Aorta (tissue), 5 donors: ENCODE measurements at regions not wholly inside any gene's neighbourhood (a gene's known extent, or its start where the extent isn't known, plus 50 kb on each side); places are given as distances from the start of the nearest gene placed in this dataset.

Experiments used
- ATAC-seq: fragments of 200-7000 bp; cut with Tn5 transposase; one replicate; pipeline ENCODE4 v1.9.1; 2022; ENCODE audit warnings: moderate library complexity; ENCODE audit not compliant: low FRiP score
- DNase-seq, 2 donors: peaks; one replicate each; pipeline ENCODE4 v3.0.0-alpha.2; 2020
- H3K27ac ChIP-seq, 2 donors: one replicate each; pipeline ENCODE4 v1.5.1; 2013; ENCODE audit warnings: low read length in 2 of 2, mild to moderate bottlenecking in 2 of 2, moderate library complexity in 2 of 2, control low read depth in 1 of 2, inconsistent platforms in 1 of 2, low read depth in 1 of 2
- H3K27me3 ChIP-seq, 2 donors: one replicate each; pipeline ENCODE4 v1.6.1; 2013; ENCODE audit warnings: control low read depth in 1 of 2, low read length in 1 of 2, mild to moderate bottlenecking in 1 of 2, moderate library complexity in 1 of 2; ENCODE audit not compliant: insufficient read depth in 2 of 2, control insufficient read depth in 1 of 2
- H3K36me3 ChIP-seq, 2 donors: one replicate each; pipeline ENCODE4 v1.6.1; 2013; ENCODE audit warnings: control low read depth in 1 of 2, low read length in 1 of 2, mild to moderate bottlenecking in 1 of 2; ENCODE audit not compliant: insufficient read depth in 2 of 2, control insufficient read depth in 1 of 2
- H3K4me1 ChIP-seq, 2 donors: one replicate each; pipeline ENCODE4 v1.6.1; 2013; ENCODE audit warnings: low read length in 2 of 2, control low read depth in 1 of 2, mild to moderate bottlenecking in 1 of 2, moderate library complexity in 1 of 2; ENCODE audit not compliant: insufficient read depth in 2 of 2, control insufficient read depth in 1 of 2
- H3K4me3 ChIP-seq, 2 donors: one replicate each; pipeline ENCODE4 v1.5.1; 2013; ENCODE audit warnings: low read length in 2 of 2, control low read depth in 1 of 2, mild to moderate bottlenecking in 1 of 2
- H3K9me3 ChIP-seq: one replicate; pipeline ENCODE4 v1.6.1; 2013; ENCODE audit warnings: mild to moderate bottlenecking, low read length; ENCODE audit not compliant: control insufficient read depth
- WGBS, 2 donors: extraction: QIAGEN DNeasy Blood & Tissue Kit; methylation state at CpG; one replicate each; pipeline ENCODE4 v1.1.7; 2013; 5-methylcytosine and 5-hydroxymethylcytosine counted together
- intact Hi-C, 2 donors: fragments of 100-400 bp; cut with DNase I; formaldehyde crosslinking; loops; one replicate each; pipeline versions ENCODE4 v1.14.2 to v1.15.0; 2022
- donor health status: healthy with polysubstance abuse.
- donor health status: Bipolar disorder and iron deficiency.
- donor health status: DM: no; HTN: no; CAD: no.
- donor health status: DM: no; HTN: no; CAD: no.
- donor health status: DM: yes; HTN: yes; CAD: no.

DNA sequence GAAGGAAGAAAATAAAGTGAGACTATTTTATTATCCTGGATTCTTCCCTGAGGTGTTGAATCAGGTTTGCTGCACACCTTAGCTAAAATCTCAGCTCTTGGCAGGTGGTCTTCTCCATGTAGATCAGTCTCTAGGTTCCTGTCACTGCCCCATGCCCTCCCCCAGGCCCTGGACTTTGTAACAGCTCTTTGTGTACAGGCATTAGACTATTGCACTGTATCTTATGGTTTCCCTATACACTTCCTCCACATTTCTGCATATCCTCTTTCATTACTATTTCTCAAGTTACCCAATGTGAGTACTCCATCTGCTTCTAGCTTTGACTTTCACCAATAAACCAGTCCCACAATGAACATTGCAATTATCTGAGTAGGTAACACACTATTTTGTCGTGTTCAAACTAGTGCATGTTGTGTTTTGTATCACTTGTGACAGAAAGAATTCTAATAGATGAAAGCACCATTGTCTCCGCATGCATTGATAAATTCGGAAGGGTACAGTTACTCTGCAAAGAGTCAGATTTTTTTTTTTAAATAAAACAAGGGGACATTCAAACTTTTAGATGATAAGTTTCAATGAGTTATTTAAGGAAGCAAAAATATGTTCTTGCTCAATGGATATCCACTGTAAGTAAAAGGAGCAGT, 1348.7 kb upstream of the C9orf72 start:
- ATAC-seq (no peak), DNase-seq (no peak)
- WGBS, 2 donors, result 82 to 85% methylated on average over 3 of the region's 3 CpGs
- Histone ChIP-seq H3K4me1 (no peaks in the 10 kb centered on the region), H3K36me3 (no peaks in the 10 kb centered on the region), H3K27me3 (no peaks in the 10 kb centered on the region), H3K27ac (no peak overlapping the region), H3K9me3 (no peaks in the 10 kb centered on the region), H3K4me3 (no peak overlapping the region)
- intact Hi-C loops, result no loop called here

DNA sequence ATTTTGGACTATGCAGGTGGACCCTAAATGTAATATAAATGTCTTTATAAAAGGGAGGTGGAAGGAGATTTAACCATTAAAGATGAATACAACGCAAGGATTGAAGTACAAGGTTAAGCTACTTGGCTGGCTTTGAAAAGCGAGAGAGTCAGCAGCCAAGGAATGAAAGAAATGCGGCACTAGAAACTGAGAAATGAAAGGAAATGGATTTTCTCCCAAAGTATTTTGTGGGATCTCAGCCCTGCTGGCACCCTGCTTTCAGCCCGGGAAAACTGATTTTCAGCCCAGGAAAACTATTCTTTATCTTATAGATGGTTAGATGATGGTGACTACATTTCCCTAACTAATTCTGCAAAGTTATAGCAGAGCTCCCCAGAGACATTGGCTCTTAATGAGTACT, 1349.6 kb upstream of the C9orf72 start:
- no peaks in the 10 kb centered on the region for H3K36me3 ChIP-seq
- DNase-seq (no peak), ATAC-seq (no peak)
- intact Hi-C loops, result no loop called here
- no peaks in the 10 kb centered on the region for H3K9me3 ChIP-seq
- no peak overlapping the region for H3K4me3 ChIP-seq
- no peaks in the 10 kb centered on the region for H3K4me1 ChIP-seq
- no peaks in the 10 kb centered on the region for H3K27me3 ChIP-seq
- WGBS, 2 donors, result 4 to 10% methylated on average over 4 of the region's 4 CpGs
- H3K27ac ChIP-seq, result no peak overlapping the region

DNA sequence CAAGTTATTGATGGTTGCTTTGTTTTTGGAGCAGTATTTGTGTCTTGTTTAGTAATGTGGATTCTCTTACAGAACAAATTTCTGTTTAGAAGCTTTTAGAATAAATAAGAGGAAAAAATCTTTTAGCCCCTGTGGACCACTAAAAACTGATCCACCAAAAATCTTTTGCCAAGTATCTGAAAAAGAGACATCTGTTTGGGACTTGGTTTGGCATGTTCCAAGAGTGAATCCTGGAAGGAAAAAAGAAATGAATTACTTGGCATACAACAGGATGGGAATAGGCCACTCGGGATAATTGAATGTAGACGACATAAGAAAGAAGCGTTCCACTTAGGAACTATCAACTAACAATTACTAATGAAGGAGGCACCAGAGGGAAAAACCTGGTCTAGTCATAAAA, 1350.1 kb upstream of the C9orf72 start:
- Histone ChIP-seq H3K9me3 (no peaks in the 10 kb centered on the region), H3K4me1 (no peaks in the 10 kb centered on the region), H3K27ac (no peak overlapping the region), H3K27me3 (no peaks in the 10 kb centered on the region), H3K36me3 (no peaks in the 10 kb centered on the region), H3K4me3 (no peak overlapping the region)
- intact Hi-C loops, result no loop called here
- DNase-seq, result no peak
- no peak for ATAC-seq
- WGBS, 2 donors, result 56 to 87% methylated on average over 3 of the region's 3 CpGs

GRCh38 chr9:28925157-28925556, 1351.9 kb upstream of the C9orf72 start:
- no peak for DNase-seq
- Histone ChIP-seq H3K9me3 (no peaks in the 10 kb centered on the region), H3K36me3 (no peaks in the 10 kb centered on the region), H3K27me3 (no peaks in the 10 kb centered on the region), H3K27ac (no peak overlapping the region), H3K4me1 (no peaks in the 10 kb centered on the region), H3K4me3 (no peak overlapping the region)
- ATAC-seq, result no peak
- 73 to 78% methylated on average over 3 of the region's 3 CpGs for WGBS, 2 donors
- intact Hi-C loops, result no loop called here

DNA sequence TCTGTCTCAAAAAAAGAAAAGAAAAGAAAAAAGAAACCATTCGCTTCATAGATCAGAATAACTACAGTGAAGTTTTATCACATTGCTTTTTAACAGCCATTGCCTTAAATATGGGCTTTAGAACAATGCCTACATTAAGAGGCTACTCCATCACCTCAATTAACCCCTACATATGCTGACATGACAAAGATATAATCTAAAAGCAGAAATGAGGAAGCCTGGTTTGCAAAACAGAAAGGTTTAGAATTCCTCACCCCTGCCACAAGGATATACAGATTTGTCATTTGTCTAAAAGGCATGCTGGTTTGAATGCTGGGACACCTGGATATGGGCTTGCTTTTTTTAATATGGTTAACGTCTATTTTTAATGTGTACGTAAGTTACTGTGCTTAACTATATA, 1353.0 kb upstream of the C9orf72 start:
- Histone ChIP-seq H3K4me1 (no peaks in the 10 kb centered on the region), H3K9me3 (no peaks in the 10 kb centered on the region), H3K36me3 (no peaks in the 10 kb centered on the region), H3K4me3 (no peak overlapping the region), H3K27ac (no peak overlapping the region), H3K27me3 (no peaks in the 10 kb centered on the region)
- ATAC-seq (no peak), DNase-seq (no peak)
- intact Hi-C loops, result no loop called here
- WGBS, 2 donors, result 73 to 75% methylated on average over 3 of the region's 3 CpGs

DNA sequence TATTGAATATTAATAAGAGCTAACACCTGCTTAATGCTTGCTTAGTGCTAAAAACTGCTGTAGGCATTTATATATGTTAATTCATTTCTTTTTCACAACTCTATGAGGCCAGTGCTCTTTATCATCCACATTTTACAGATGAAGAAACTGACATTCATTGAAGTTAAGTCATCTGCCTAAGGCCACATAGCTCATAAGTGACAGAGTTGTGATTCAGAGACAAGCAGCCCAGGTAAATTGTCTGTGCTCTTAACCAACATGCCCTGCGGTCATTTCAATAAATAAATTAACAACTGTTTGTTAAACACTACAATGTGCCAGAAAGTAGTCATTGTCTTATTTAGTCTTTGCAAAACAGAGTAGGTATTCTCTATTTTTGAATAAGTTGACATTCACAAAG, 1354.4 kb upstream of the C9orf72 start:
- intact Hi-C loops, result no loop called here
- no peaks in the 10 kb centered on the region for H3K27me3 ChIP-seq
- H3K9me3 ChIP-seq, result no peaks in the 10 kb centered on the region
- H3K36me3 ChIP-seq, result no peaks in the 10 kb centered on the region
- DNase-seq, result no peak
- WGBS, 2 donors, result 89 to 90% methylated on average over 1 of the region's 1 CpG
- no peak for ATAC-seq
- no peaks in the 10 kb centered on the region for H3K4me1 ChIP-seq
- no peak overlapping the region for H3K27ac ChIP-seq
- no peak overlapping the region for H3K4me3 ChIP-seq

- intact Hi-C loops, result no loop called here
- Histone ChIP-seq H3K4me1 (no peaks in the 10 kb centered on the region), H3K9me3 (no peaks in the 10 kb centered on the region), H3K27me3 (no peaks in the 10 kb centered on the region), H3K27ac (no peak overlapping the region), H3K36me3 (no peaks in the 10 kb centered on the region), H3K4me3 (no peak overlapping the region)
- ATAC-seq, result no peak
- WGBS, 2 donors, result 18 to 42% methylated on average over 3 of the region's 3 CpGs
- DNase-seq, result no peak
Measured at GRCh38 chr9:28929433-28929832, 1356.2 kb upstream of the C9orf72 start.

- Histone ChIP-seq H3K36me3 (no peaks in the 10 kb centered on the region), H3K4me3 (no peak overlapping the region), H3K9me3 (no peaks in the 10 kb centered on the region), H3K27me3 (no peaks in the 10 kb centered on the region), H3K27ac (no peak overlapping the region), H3K4me1 (no peaks in the 10 kb centered on the region)
- intact Hi-C loops, result no loop called here
- 34 to 42% methylated on average over 3 of the region's 3 CpGs for WGBS, 2 donors
- DNase-seq (no peak), ATAC-seq (no peak)
Measured at GRCh38 chr9:28930766-28931165, 1357.5 kb upstream of the C9orf72 start.

GRCh38 chr9:28934111-28934510, 1360.8 kb upstream of the C9orf72 start:
- no peaks in the 10 kb centered on the region for H3K27me3 ChIP-seq

More at GRCh38 chr9:28934111-28934510, 1360.8 kb upstream of the C9orf72 start:
- DNase-seq, result no peak
- Histone ChIP-seq H3K9me3 (no peaks in the 10 kb centered on the region), H3K36me3 (no peaks in the 10 kb centered on the region), H3K4me1 (no peaks in the 10 kb centered on the region), H3K4me3 (no peak overlapping the region), H3K27ac (no peak overlapping the region)
- no peak for ATAC-seq
- intact Hi-C loops, result no loop called here
